Liver (tissue), 3 donors: ENCODE measurements at regions not wholly inside any gene's neighbourhood (a gene's known extent, or its start where the extent isn't known, plus 50 kb on each side); places are given as distances from the start of the nearest gene placed in this dataset.

Source experiments
- GABPA ChIP-seq, 2 donors: IDR thresholded peaks in 1 of 2; conservative IDR thresholded peaks in 1 of 2; 2 replicates each; pipeline ENCODE4 v1.6.1; 2016; ENCODE audit warnings: antibody characterized with exemption in 2 of 2, mild to moderate bottlenecking in 1 of 2, moderate library complexity in 1 of 2
- YY1 ChIP-seq: IDR thresholded peaks from 2 replicates; pipeline ENCODE4 v1.6.1; 2016; ENCODE audit warnings: antibody characterized with exemption, mild to moderate bottlenecking
- TF ChIP-seq, protein P1 (sequence below): fragments of 150-350 bp; IDR thresholded peaks from 2 replicates; pipeline ENCODE4 v1.5.1; 2017; ENCODE audit warnings: improper control_type of control experiment, low read depth, low read length; ENCODE audit not compliant: missing input control
- donor health status: healthy.
- donor health status: healthy.

- TF ChIP-seq, protein P1, sequence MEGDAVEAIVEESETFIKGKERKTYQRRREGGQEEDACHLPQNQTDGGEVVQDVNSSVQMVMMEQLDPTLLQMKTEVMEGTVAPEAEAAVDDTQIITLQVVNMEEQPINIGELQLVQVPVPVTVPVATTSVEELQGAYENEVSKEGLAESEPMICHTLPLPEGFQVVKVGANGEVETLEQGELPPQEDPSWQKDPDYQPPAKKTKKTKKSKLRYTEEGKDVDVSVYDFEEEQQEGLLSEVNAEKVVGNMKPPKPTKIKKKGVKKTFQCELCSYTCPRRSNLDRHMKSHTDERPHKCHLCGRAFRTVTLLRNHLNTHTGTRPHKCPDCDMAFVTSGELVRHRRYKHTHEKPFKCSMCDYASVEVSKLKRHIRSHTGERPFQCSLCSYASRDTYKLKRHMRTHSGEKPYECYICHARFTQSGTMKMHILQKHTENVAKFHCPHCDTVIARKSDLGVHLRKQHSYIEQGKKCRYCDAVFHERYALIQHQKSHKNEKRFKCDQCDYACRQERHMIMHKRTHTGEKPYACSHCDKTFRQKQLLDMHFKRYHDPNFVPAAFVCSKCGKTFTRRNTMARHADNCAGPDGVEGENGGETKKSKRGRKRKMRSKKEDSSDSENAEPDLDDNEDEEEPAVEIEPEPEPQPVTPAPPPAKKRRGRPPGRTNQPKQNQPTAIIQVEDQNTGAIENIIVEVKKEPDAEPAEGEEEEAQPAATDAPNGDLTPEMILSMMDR = no peak
- TF ChIP-seq YY1 = no peak
- TF ChIP-seq GABPA (IDR thresholded peaks at IDR 0.05 in 1 of 2, conservative IDR thresholded peaks at IDR 0.05 in 1 of 2) = no peak
Measured at GRCh38 chr4:31241504-31242106, 521.4 kb downstream of the PCDH7 start.
